Coronary artery (tissue), 2 donors: ENCODE measurements at regions not wholly inside any gene's neighbourhood (a gene's known extent, or its start where the extent isn't known, plus 50 kb on each side); places are given as distances from the start of the nearest gene placed in this dataset.
"Not testable (repeated sequence)": the region's sequence is repeated elsewhere in the genome, so short reads cannot be mapped to it uniquely, and the experiment has no call there.

ENCODE experiments used
- DNase-seq: peaks from one replicate; pipeline ENCODE4 v3.0.0-alpha.2; 2017; ENCODE audit warnings: low spot score
- H3K27ac ChIP-seq, 2 donors: fragments of 200-600 bp; sonication (generic); one replicate each; pipeline ENCODE4 v1.5.1; 2016 to 2019
- H3K4me3 ChIP-seq: fragments of 200-600 bp; sonication (generic); 2 replicates; pipeline ENCODE4 v1.5.1; 2016; ENCODE audit warnings: mild to moderate bottlenecking, moderate library complexity
- CTCF ChIP-seq: fragments of 200-600 bp; sonication (generic); IDR thresholded peaks from one replicate; pipeline ENCODE4 v1.5.1; 2019; ENCODE audit warnings: antibody characterized with exemption

DNA sequence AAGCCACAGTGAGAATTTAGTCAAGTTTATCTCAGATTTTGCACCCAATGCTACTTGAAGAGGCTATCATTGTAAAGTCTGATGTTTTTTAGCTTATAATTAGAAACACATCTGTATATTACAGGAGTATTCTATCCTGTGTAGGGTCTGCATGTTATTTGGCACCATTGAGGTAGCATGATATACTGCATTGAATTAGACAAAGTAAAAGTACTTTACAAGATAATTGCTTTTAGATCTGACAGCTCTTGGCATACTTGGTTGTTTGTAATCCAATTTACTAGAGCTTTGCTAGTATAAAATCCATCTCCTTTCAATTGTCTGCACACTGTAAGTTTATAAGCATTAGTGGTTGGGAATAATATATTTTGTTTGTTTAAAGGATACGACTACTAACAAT is 714.3 kb downstream of the ANKRD7 start:
- no peak overlapping the region for H3K4me3 ChIP-seq
- DNase-seq, result no peak
- no peak for TF ChIP-seq CTCF
- H3K27ac ChIP-seq, result no peak overlapping the region

- H3K4me3 ChIP-seq, result no peak overlapping the region
- no peak for DNase-seq
- TF ChIP-seq CTCF, result no peak
- H3K27ac ChIP-seq, result no peak overlapping the region
These were observed 719.8 kb downstream of the ANKRD7 start for GRCh38 chr7:118944271-118944670.

- H3K4me3 ChIP-seq, result no peak overlapping the region
- TF ChIP-seq CTCF, result no peak
These were observed 721.6 kb downstream of the ANKRD7 start for GRCh38 chr7:118945911-118946682.

DNA sequence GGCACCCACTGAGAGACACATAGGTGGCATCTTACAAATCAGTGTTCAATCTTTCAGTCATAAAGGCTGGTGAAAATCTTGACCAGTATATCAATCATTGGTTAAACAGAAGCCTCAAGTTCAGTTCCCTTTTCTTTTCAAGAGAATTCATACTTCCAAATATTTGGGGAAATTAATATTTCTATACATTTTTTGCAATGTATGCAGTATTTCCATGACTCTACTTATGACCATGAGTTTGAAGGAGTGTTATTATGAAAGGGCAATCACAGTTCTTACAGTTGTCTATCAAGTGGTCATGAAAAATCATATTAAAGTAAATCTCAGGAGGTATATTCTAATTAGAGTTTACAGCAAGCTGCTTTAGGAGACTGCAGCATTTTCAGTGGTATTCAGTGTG is 724.0 kb downstream of the ANKRD7 start:
- Histone ChIP-seq H3K27ac (no peak overlapping the region), H3K4me3 (no peak overlapping the region)
- no peak for TF ChIP-seq CTCF
- no peak for DNase-seq

More at GRCh38 chr7:118945911-118946682, 721.6 kb downstream of the ANKRD7 start:
- H3K27ac ChIP-seq, result no peak overlapping the region
- DNase-seq, result no peak

DNA sequence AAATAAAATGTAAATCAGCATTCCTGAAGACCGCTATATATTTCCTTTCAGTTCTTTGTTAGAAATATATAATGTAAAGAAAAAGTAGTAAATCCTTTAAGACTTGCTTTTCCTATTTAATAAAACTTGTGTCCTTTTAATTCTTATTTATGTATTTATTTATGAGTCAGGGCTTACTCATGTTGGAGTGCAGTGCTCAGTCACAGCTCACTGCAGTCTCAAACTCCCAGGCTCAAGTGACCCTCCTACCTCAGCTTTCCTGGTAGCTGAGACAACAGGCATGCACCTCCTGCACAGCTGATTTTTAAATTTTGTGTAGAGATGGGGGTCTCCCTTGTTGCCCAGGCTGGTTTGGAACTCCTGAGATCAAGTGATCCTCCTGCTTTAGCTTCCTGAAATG is 724.5 kb downstream of the ANKRD7 start:
- no peak for DNase-seq

DNA sequence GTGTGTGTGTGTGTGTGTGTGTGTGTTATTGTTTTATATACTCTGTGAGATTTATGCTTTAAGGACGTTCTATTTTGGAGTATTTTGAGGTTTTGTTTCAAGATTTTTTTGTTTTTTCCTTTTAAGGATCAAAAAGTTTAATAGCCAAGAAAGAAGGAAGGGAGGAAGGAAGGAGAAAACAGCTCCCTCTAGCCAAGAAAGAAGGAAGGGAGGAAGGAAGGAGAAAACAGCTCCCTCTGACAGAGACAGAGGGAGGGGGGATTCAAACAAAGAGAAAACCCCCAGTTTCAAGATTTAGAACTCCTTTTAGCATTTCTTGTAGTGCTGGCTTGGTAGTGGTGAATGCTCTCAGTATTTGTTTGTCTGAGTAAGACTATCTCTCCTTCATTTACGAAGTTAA is 731.8 kb downstream of the ANKRD7 start:
- not testable (repeated sequence) for H3K4me3 ChIP-seq, DNase-seq, H3K27ac ChIP-seq

More for the DNA sequence above, 724.5 kb downstream of the ANKRD7 start:
- H3K27ac ChIP-seq, result no peak overlapping the region
- H3K4me3 ChIP-seq, result no peak overlapping the region
- TF ChIP-seq CTCF, result no peak

DNA sequence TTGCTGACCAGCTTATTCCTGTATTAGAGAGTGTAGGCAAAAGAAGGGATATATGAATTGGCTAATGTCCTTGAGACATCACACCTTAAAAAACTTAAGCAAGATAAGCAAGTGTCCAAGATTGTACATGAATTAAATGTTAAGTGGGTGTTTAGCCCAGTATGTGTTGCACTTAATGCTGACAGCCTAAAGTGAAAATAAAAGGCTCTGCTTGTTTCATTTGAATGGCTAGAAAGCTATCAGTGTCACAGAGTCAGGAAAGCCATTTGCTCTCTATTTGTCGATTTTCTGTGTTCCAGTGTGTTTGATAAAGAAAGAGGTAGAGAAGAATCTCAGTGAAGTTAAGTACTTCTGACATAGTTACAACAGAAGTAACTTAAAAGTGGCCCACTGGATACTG is 744.9 kb downstream of the ANKRD7 start:
- H3K4me3 ChIP-seq, result no peak overlapping the region
- no peak overlapping the region for H3K27ac ChIP-seq
- DNase-seq, result no peak
- no peak for TF ChIP-seq CTCF
